Ovary (tissue), 7 donors: ENCODE measurements at regions not wholly inside any gene's neighbourhood (a gene's known extent, or its start where the extent isn't known, plus 50 kb on each side); places are given as distances from the start of the nearest gene placed in this dataset.
"Not testable (repeated sequence)": the region's sequence is repeated elsewhere in the genome, so short reads cannot be mapped to it uniquely, and the experiment has no call there.

ENCODE experiments used
- DNase-seq, 5 donors: peaks; one replicate each; pipeline ENCODE4 v3.0.0-alpha.2; 2019 to 2020
- H3K27ac ChIP-seq, 2 donors: fragments of 200-600 bp; one replicate each; pipeline versions ENCODE4 v1.5.1 to v1.8.0; 2019 to 2022
- H3K27me3 ChIP-seq: fragments of 200-600 bp; one replicate; pipeline ENCODE4 v1.8.0; 2022
- H3K36me3 ChIP-seq: fragments of 200-600 bp; sonication (generic); one replicate; pipeline ENCODE4 v1.5.1; 2019
- H3K4me1 ChIP-seq: one replicate; pipeline ENCODE4 v1.8.1; 2013; ENCODE audit warnings: mild to moderate bottlenecking, moderate library complexity; ENCODE audit not compliant: insufficient read depth
- H3K4me3 ChIP-seq: fragments of 200-600 bp; sonication (generic); one replicate; pipeline ENCODE4 v1.5.1; 2017
- H3K9me3 ChIP-seq, 2 donors: fragments of 200-600 bp in 1 of 2; sonication (generic) in 1 of 2; one replicate each; pipeline versions ENCODE4 v1.5.1 to v1.8.1; 2013 to 2019; ENCODE audit warnings: mild to moderate bottlenecking in 1 of 2, moderate library complexity in 1 of 2
- CTCF ChIP-seq, 3 donors: fragments of 450-650 bp in 2 of 3; fragments of 200-600 bp in 1 of 3; IDR thresholded peaks; one replicate each; pipeline versions ENCODE4 v1.5.1 to v1.8.0; 2016 to 2022; ENCODE audit warnings: antibody characterized with exemption in 3 of 3, mild to moderate bottlenecking in 1 of 3
- EP300 ChIP-seq: sonication (generic); formaldehyde crosslinking; IDR thresholded peaks from one replicate; pipeline ENCODE4 v1.6.1; 2017; ENCODE audit warnings: antibody characterized with exemption
- POLR2A ChIP-seq: fragments of 450-650 bp; IDR thresholded peaks from one replicate; pipeline ENCODE4 v1.6.1; 2017; ENCODE audit warnings: antibody characterized with exemption, mild to moderate bottlenecking, moderate library complexity
- WGBS, 3 donors: extraction: QIAGEN DNeasy Blood & Tissue Kit in 1 of 3; methylation state at CpG; one replicate each; pipeline versions ENCODE4 v1.1.5 to v1.1.7; 2013 to 2017; 5-methylcytosine and 5-hydroxymethylcytosine counted together
- intact Hi-C, 4 donors: fragments of 100-400 bp; cut with DNase I; formaldehyde crosslinking; loops; one replicate each; pipeline versions ENCODE4 v1.11.0 to v1.15.1; 2022 to 2023
- donor health status: DM: no; HTN: no; CAD: no; lungs with moderate emphysema.
- donor health status: DM: no; HTN: no; CAD: no.
- donor health status: Bipolar disorder and iron deficiency.
- donor health status: DM: no; HTN: no; CAD: no.
- donor health status: DM: yes; HTN: yes; CAD: no.

GRCh38 chr10:59433720-59434428 lies 71.5 kb upstream of the FAM13C start:
- H3K36me3 ChIP-seq: no peaks in the 10 kb centered on the region
- H3K9me3 ChIP-seq: no peaks in the 10 kb centered on the region
- no peaks in the 10 kb centered on the region for H3K27me3 ChIP-seq
- TF ChIP-seq EP300: no peak
- TF ChIP-seq POLR2A: no peak
- no peak for TF ChIP-seq CTCF (IDR thresholded peaks at IDR 0.05)
- intact Hi-C loops: no loop called here
- peaks cover 2% of the 10 kb centered on the region for H3K4me1 ChIP-seq
- WGBS, 3 donors: 72 to 78% (median 76%) methylated on average over 2 of the region's 2 CpGs
- H3K27ac ChIP-seq: no peak overlapping the region
- no peak overlapping the region for H3K4me3 ChIP-seq
- no peak for DNase-seq

GRCh38 chr10:59432207-59432900 lies 70.0 kb upstream of the FAM13C start:
- H3K27ac ChIP-seq: no peak overlapping the region
- TF ChIP-seq CTCF (IDR thresholded peaks at IDR 0.05) (no peak), EP300 (no peak), POLR2A (no peak)
- WGBS, 3 donors: 64 to 73% (median 68%) methylated on average over 3 of the region's 3 CpGs

GRCh38 chr10:59413795-59414194 lies 51.4 kb upstream of the FAM13C start:
- DNase-seq, H3K9me3 ChIP-seq, H3K4me3 ChIP-seq, H3K36me3 ChIP-seq, H3K27ac ChIP-seq, intact Hi-C loops, H3K4me1 ChIP-seq, H3K27me3 ChIP-seq: not testable (repeated sequence)
- 62 to 73% (median 64%) methylated on average over 5 of the region's 5 CpGs for WGBS, 3 donors

More at GRCh38 chr10:59432207-59432900, 70.0 kb upstream of the FAM13C start:
- intact Hi-C loops: no loop called here
- peaks cover 2% of the 10 kb centered on the region for H3K4me1 ChIP-seq
- no peaks in the 10 kb centered on the region for H3K9me3 ChIP-seq
- no peak overlapping the region for H3K4me3 ChIP-seq
- DNase-seq: no peak
- no peaks in the 10 kb centered on the region for H3K27me3 ChIP-seq
- no peaks in the 10 kb centered on the region for H3K36me3 ChIP-seq
